T47D (cell line): ENCODE measurements at regions not wholly inside any gene's neighbourhood (a gene's known extent, or its start where the extent isn't known, plus 50 kb on each side); places are given as distances from the start of the nearest gene placed in this dataset.

Experiments used
- DNase-seq, 2 experiments: peaks; one replicate each; pipeline versions ENCODE4 v3.0.0 to v3.0.0-alpha.2; 2011 to 2012; ENCODE audit warnings: low read depth in 1 of 2, low spot score in 1 of 2
- JUND ChIP-seq: IDR thresholded peaks from 2 replicates; pipeline ENCODE4 v1.6.1; 2012; ENCODE audit warnings: low read depth
- in situ Hi-C: cut with HindIII; loops from 2 replicates; pipeline ENCODE4 v1.10.0; 2016; ENCODE audit warnings: low sequenced_read_pairs, low pct_unique_long_range_greater_than_20kb

- DNase-seq = no peak
- in situ Hi-C loops = no loop called here
- TF ChIP-seq JUND = no peak
These were observed 206.2 kb upstream of the SGK1 start for GRCh38 chr6:134523903-134524650.

- in situ Hi-C loops = no loop called here
- DNase-seq = no peak
- no peak for TF ChIP-seq JUND
These were observed 205.1 kb upstream of the SGK1 start for GRCh38 chr6:134523051-134523450.

- no peak for DNase-seq
- in situ Hi-C loops = no loop called here
- no peak for TF ChIP-seq JUND
These were observed 203.2 kb upstream of the SGK1 start for GRCh38 chr6:134521116-134521501.

- DNase-seq = no peak
- TF ChIP-seq JUND = no peak
- in situ Hi-C loops = no loop called here
These were observed 202.5 kb upstream of the SGK1 start for GRCh38 chr6:134520181-134521115.

GRCh38 chr6:134519465-134519864 is 201.6 kb upstream of the SGK1 start:
- TF ChIP-seq JUND = no peak
- DNase-seq = no peak
- in situ Hi-C loops = no loop called here

- no peak for DNase-seq
- in situ Hi-C loops = no loop called here
- no peak for TF ChIP-seq JUND
These were observed 200.0 kb upstream of the SGK1 start for GRCh38 chr6:134517868-134518267.

GRCh38 chr6:134517145-134517658 is 199.3 kb upstream of the SGK1 start:
- no peak for DNase-seq
- TF ChIP-seq JUND = no peak
- in situ Hi-C loops = no loop called here

GRCh38 chr6:134516582-134516981 is 198.7 kb upstream of the SGK1 start:
- no peak for DNase-seq
- no peak for TF ChIP-seq JUND
- in situ Hi-C loops = no loop called here

GRCh38 chr6:134515986-134516385 is 198.1 kb upstream of the SGK1 start:
- no peak for DNase-seq
- no peak for TF ChIP-seq JUND
- in situ Hi-C loops = no loop called here

GRCh38 chr6:134512981-134513391 is 195.1 kb upstream of the SGK1 start:
- no peak for DNase-seq
- in situ Hi-C loops = no loop called here
- no peak for TF ChIP-seq JUND

GRCh38 chr6:134511984-134512683 is 194.2 kb upstream of the SGK1 start:
- in situ Hi-C loops = no loop called here
- DNase-seq = no peak
- TF ChIP-seq JUND = no peak

- DNase-seq = no peak
- in situ Hi-C loops = no loop called here
These were observed 193.0 kb upstream of the SGK1 start for GRCh38 chr6:134510920-134511319.

More at GRCh38 chr6:134510920-134511319, 193.0 kb upstream of the SGK1 start:
- no peak for TF ChIP-seq JUND
